GM19193 (cell line): ENCODE measurements at regions not wholly inside any gene's neighbourhood (a gene's known extent, or its start where the extent isn't known, plus 50 kb on each side); places are given as distances from the start of the nearest gene placed in this dataset.

ENCODE experiments used
- POLR2A ChIP-seq: IDR thresholded peaks from 4 replicates; pipeline ENCODE4 v1.6.1; 2011; ENCODE audit not compliant: insufficient read depth, insufficient read length; ENCODE audit errors: extremely low read depth

DNA sequence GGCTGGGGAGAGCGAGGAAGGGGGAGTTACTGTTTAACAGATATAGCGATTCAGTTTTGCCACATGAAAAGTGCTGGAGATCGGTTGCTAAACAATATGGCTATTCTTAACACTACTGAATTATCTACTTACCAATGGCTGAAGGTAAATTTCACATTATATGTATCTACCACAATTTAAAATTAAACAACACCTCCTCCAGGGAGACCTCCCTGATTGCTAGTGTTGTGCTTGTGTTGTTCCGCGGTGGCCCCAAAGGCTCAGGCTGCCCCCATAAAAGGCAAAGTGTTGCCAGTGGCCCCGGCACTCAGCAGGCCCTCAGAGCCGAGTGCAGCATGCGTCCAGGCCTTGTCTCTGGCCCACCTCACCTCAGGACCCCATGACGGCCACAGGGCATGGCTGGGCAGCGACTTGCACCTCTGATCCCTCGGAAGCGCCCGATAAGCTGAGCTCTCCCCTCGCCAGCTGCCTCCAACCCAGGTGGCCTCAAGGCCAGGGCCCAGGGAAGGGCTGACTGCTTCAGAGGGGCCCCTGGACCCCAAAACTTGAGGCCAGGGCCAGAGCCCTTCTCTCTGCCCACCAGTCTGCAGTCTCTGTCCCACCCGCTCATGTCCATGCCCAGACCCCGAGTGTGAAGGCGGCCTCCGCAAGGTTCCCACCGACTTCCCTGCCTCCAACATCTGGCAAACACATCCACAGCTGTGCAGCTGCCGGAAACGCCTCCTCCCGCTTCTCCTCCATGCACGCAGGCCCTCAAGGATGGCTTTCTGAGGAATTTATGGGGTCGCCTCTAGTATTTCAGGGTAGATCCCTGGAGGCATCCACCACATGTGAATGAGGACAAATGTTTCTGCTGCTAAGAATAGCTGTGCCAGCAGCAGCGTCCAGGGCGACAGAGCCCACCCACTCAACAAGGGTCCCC lies 60.0 kb downstream of the NCOR2 start:
- no peak for TF ChIP-seq POLR2A

DNA sequence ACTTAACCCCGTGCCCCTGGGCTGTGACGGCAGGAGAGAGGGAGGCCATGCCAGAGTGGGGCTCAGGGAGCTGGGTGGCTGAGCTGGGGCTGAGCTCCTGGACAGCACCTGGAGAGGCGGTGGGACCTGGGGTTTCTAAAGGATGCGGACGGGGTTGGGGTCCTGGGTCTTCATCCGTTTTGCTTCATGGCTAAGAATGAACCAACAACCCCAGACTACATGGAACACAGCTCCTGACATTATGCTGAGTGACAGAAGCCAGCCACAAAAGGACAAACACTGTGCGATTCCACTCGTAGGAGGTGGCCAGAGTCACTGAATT lies 60.6 kb downstream of the NCOR2 start:
- TF ChIP-seq POLR2A: no peak

DNA sequence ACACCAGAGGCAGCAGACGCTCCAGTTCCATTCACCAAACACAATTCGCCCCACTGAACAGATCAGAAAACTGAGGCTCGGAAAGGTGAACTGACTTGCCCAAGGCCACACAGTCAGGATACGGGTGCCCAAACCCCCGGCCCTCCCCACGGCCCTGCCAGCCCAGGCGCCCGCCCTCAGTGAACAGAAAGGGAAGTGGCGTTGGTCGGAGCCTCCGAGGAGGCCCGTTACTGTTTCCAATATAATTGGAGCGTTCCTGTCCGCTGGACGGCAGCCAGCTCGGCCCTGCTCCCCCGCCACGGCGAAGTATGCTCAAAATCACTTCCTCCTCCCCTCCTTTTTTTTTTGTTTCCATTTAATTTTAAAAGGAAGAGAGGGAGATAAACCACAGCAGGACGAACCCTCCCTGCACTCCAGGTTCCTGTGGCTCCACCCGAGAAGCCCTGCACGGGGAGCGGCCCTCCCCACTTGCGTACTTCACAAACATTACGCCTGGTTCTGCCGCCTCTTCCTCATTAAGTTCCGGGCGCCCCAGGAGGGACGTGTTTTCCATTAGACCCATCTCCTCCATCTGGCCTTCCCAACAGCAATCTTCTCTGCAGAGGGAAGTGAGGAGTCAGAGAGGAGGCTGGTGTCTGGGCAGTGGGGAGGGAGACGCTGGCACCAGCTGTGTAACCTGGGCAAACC lies 61.1 kb downstream of the NCOR2 start:
- no peak for TF ChIP-seq POLR2A

DNA sequence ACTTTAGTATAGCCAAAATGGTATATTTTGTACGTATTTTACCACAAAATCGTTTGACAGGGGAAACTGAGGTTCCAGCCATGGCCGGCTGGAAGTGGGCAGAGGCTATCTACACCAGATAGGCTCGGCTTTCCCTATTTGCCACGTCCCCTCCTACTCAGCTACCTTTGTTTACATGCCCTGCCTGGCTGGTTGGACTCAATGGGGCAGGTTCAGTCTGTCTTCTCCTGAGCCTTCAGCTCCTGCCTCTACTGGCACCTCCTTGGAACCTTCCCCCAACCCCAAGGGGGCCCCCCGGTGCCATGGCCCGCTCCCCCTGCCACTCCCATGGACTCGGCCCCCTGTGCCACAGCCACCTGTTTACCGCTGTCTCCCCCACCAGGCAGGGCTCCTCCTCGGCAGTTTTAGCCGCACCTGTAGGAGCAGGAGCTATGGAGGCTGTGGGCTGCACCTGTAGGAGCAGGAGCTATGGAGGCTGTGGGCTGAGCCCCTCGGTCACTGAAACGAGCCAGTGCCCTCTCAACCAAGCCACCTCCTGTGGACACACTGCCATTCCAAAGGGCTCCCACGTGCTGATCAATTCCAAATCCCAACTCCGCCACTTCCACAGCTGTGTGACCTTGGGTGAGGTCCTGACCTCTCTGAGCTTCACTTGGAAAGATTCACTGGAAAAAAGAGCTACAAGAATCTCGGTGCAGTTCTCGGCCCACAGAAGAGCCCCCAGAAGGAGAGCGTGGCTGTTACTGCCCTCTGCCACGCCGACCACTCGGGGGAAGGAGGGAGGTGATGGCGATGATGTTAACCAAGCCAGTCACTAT lies 62.2 kb downstream of the NCOR2 start:
- TF ChIP-seq POLR2A: no peak

DNA sequence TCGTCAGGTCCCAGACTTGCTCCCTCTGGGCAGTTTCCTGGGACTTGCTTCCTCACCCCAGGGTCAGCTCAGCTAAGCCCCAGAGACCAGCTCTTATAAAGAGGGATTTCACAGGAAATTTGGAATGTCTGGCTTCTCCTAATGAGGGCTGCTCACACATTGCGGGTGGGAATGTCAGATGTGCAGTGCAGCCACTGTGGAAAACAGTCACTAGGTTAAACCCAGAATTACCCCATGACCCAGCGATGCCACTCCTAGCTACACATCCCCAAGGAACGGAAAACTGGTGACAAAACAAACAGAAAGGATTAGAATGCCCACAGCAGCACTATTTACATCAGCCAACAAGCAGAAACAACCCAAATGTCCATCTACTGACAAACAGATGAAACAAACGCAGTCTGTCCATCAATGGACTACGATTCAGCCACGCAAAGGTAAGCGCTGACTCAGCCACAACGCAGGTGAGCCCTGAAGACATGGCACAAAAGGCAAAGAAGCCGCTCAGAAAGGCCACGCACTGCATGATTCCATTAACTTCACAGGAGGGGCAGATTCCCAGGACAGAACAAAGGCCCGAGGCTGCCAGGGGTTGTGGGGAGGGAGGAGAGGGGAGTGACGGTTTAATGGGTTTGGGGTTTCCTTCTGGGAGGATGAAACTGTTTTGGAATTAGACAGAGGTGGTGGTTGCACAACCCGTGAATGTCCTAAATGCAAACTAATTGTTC lies 63.0 kb downstream of the NCOR2 start:
- TF ChIP-seq POLR2A: no peak

DNA sequence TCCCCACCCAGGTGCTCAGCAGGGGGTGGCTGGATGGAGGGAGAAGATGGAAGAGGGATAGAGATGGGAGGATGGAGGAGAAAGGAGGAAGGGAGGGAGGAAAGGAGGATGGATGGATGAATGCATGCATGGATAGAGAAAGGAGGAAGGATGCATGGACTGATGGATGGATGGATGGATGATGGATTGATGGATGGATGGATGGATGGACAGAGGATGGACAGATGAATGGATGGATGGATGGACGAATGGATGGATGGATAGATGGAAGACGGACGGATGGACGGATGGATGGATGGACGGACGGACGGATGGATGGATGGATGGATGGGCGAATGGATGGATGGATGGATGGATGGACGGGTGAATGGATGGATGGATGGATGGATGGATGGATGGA lies 64.1 kb downstream of the NCOR2 start:
- TF ChIP-seq POLR2A: no peak

DNA sequence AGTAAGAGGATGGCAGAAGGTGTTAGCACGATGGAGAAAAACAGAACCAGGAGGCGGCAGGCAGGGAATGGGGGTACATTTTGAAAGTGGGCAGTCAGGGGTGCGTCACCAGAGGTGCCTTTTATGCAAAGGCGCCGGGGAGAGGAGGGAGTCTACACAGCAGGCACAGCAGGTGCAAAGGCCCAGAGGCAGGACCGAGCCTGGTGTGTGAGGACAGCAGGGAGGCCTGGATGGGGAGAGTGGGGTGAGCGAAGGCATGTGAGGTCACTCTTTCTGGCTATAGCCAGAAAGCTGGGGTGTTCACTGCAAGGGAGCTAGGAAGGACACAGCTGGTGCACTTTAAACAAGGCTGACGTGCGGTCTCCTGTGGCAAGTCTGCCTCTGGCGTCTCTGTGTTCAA lies 65.0 kb downstream of the NCOR2 start:
- TF ChIP-seq POLR2A: no peak

DNA sequence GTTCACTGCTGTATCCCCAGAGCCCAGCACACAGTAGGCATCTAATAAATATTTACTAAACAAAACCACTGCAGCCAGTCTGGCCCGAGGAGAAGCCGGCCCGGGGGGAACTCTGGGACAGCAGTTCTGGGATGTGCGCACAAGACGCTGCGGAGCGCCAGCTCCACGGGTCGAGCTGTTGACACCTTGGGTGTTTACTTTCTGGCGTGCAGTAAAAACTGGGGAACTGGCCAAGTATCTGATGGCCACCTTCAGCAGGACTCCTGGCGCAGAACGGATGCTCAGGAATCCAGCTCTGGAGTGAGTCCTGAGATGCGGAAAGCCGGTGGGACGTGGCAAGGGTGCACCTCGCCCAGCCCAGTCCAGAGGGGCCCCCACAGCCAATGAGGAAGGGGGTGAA lies 65.6 kb downstream of the NCOR2 start:
- TF ChIP-seq POLR2A: no peak

DNA sequence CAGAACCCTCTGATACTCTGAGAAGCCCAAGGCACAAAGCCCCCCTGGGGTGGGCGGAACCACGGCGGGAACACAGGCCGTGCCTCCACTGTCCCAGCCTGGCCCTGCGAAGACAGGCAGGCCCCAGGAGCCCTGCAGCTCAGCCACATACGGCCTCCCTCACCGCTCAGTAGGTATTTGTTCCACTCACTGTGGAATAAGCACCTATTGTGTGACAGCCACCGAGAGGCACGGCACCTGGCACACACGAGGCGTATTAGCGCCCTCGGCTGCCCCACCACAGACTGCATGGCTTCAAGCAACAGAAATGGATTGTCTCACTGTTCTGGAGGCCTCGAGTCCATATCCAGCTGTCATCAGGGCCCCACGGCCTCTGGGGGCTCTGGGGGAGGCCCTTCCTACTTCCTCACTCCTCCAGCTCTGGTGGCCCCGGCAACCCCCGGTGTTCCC lies 66.3 kb downstream of the NCOR2 start:
- no peak for TF ChIP-seq POLR2A

DNA sequence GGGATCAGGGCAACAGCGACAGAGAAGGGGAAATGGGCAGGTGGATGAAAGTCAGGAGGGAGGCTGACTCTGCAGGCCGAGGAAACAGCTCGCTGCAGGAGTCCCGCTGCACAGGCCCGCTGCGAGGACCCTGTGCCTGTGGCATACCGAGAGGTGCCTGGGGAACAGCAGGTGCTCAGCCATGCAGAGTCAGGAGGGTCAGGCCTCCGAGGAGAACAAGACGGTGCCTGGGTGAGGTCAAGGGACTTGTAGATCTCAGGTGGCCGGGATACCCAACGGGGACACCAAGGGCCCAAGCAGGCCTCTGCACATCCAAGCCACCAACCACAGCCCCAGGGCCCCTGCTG lies 67.5 kb downstream of the NCOR2 start:
- no peak for TF ChIP-seq POLR2A

DNA sequence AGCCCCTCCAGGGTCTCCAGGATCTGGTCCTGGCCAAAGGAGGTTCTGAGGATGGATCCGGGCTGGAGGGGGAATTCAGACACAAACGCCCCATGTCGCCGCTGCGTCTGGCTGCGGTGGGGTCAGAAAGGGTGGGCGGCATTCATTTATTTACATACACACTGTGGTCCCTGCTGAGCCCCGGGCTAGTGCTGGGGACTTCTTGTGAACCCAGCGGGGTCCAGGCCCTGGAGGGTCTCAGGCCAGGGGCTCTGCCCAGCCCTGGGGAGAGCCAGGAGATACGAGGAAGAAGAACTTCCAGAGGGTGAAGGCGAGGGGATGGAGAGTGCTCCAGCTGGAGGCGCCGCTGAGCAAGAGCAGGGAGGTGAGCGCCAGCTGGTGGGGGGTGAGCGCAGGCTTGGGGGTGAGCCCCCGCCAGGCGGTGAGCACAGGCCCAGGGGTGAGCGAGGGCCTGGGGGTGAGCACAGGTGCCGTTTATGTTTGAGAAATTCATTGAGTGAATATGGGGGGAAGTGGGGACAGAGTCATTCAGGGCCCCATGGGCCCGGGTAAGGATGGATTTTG lies 68.1 kb downstream of the NCOR2 start:
- no peak for TF ChIP-seq POLR2A

DNA sequence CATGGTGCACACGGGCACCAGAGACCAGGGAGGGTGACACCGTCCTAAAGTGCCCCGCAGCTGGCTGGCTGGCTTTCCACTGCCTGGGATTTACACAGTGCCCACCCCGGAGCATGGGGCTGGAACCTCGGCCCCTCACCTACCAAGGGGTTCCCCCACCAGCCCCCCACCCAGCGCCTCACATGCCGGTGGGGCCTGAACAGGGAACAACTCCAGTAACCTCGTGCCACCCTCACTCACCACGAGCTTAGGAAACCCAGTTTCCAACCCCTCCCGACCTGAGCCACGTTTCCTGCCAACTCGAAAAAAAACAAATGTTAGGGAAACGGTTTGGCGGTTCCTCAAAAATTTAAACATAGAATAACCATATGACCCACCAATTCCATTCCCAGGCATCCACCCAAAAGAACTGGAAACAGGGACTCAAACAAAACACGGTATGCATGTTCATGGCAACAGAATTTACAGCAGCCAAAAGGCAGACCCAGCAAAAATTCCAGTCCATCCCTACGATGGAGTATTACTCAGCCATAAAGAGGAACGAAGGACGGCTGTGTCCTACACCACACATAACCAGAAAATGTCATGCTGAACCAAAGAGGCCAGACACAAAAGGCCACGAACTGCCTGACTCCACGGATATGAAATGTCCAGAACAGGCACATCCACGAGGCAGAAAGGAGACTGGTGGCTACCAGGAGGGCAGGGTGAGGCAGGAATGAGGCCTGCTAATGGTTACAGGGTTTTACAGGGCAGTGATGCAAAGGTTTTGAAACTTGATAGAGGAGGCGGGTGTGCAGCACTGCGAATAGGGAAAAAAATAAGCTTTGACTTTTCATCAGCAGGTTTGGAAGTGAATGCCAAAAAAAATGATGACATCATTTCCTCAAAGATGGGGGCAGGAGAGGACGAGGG lies 68.9 kb downstream of the NCOR2 start:
- no peak for TF ChIP-seq POLR2A

DNA sequence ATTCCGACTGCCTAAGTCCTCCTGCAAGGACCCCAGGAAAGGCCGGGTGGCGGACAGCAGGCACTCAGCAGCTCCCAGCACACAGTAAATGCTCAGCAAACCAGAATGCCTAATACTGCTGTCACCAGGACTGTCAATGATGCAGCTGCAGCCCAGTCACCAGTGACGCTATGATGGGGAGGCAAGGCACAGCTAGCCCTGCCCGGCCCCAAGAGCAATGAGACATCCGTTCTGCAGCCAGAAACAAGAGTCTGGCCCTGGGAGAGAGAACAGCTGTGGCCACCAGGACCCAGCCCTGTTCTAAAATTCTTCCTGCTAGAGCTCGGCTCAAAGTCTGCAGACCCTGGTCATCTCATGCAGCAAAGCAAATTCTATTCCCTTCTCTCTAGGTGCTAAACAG lies 69.8 kb downstream of the NCOR2 start:
- TF ChIP-seq POLR2A: peak; percentile 18
